Natural killer cell treated with Interleukin-12 subunit alpha and Interleukin-12 subunit beta and Interleukin-15 and Interleukin-18, amount 100 ng/mL, for 72 hours (primary cell): ENCODE measurements at regions not wholly inside any gene's neighbourhood (a gene's known extent, or its start where the extent isn't known, plus 50 kb on each side); places are given as distances from the start of the nearest gene placed in this dataset.
"Not testable (repeated sequence)": the region's sequence is repeated elsewhere in the genome, so short reads cannot be mapped to it uniquely, and the experiment has no call there.

ENCODE experiments used
- ATAC-seq, 2 donors: fragments of 150-1000 bp; cut with Tn5 transposase in 1 of 2; sonication (Bioruptor Pico), chemical (Tn5 transposase) in 1 of 2; 2 replicates each; pipeline ENCODE4 v1.10.0; 2021
- DNase-seq: peaks from one replicate; pipeline ENCODE4 v3.0.0; 2022; ENCODE audit warnings: low spot score
- H3K27ac Mint-ChIP-seq, 2 donors: 1 replicate in 1 of 2; 2 replicates in 1 of 2; pipeline ENCODE4 v1.8.0; 2022; ENCODE audit warnings: mixed read lengths in 2 of 2, mild to moderate bottlenecking in 1 of 2, moderate library complexity in 1 of 2
- H3K27me3 Mint-ChIP-seq, 2 donors: 1 replicate in 1 of 2; 2 replicates in 1 of 2; pipeline ENCODE4 v1.8.0; 2022; ENCODE audit warnings: mixed read lengths in 2 of 2
- H3K36me3 Mint-ChIP-seq: one replicate; pipeline ENCODE4 v1.8.0; 2022; ENCODE audit warnings: mixed read lengths
- H3K4me1 Mint-ChIP-seq, 2 donors: 1 replicate in 1 of 2; 2 replicates in 1 of 2; pipeline ENCODE4 v1.8.0; 2022; ENCODE audit warnings: low read depth in 2 of 2, mixed read lengths in 2 of 2, mild to moderate bottlenecking in 1 of 2
- H3K4me3 Mint-ChIP-seq: one replicate; pipeline ENCODE4 v1.8.0; 2022; ENCODE audit warnings: mixed read lengths
- H3K9me3 Mint-ChIP-seq: 2 replicates; pipeline ENCODE4 v1.8.0; 2022; ENCODE audit warnings: mixed read lengths

- no peak for DNase-seq
- Mint-ChIP-seq H3K4me1 (no peaks in the 10 kb centered on the region), H3K9me3 (peaks cover 19% of the 10 kb centered on the region), H3K36me3 (no peaks in the 10 kb centered on the region), H3K4me3 (no peak overlapping the region), H3K27me3 (no peaks in the 10 kb centered on the region), H3K27ac (no peak overlapping the region)
- ATAC-seq: no peak
Measured at GRCh38 chr5:153233933-153234332, 256.5 kb upstream of the GRIA1 start.

- no peak overlapping the region for H3K4me3 Mint-ChIP-seq
- DNase-seq (no peak), ATAC-seq (no peak)
- H3K27me3 Mint-ChIP-seq: no peaks in the 10 kb centered on the region
- H3K4me1 Mint-ChIP-seq: no peaks in the 10 kb centered on the region
- H3K9me3 Mint-ChIP-seq: peaks cover 15% of the 10 kb centered on the region
- no peaks in the 10 kb centered on the region for H3K36me3 Mint-ChIP-seq
- H3K27ac Mint-ChIP-seq: no peak overlapping the region
Measured at GRCh38 chr5:153236319-153236718, 254.2 kb upstream of the GRIA1 start.

- Mint-ChIP-seq H3K27ac (no peak overlapping the region), H3K4me3 (no peak overlapping the region), H3K36me3 (no peaks in the 10 kb centered on the region), H3K9me3 (peaks cover 15% of the 10 kb centered on the region), H3K27me3 (no peaks in the 10 kb centered on the region), H3K4me1 (no peaks in the 10 kb centered on the region)
- no peak for ATAC-seq
- no peak for DNase-seq
Measured at GRCh38 chr5:153237671-153238332, 252.7 kb upstream of the GRIA1 start.

- Mint-ChIP-seq H3K4me3 (no peak overlapping the region), H3K27me3 (no peaks in the 10 kb centered on the region), H3K9me3 (peaks cover 10% of the 10 kb centered on the region), H3K4me1 (no peaks in the 10 kb centered on the region), H3K36me3 (peaks cover 5% of the 10 kb centered on the region), H3K27ac (no peak overlapping the region)
- DNase-seq (no peak), ATAC-seq (no peak)
Measured at GRCh38 chr5:153257381-153257780, 233.1 kb upstream of the GRIA1 start.

- H3K27me3 Mint-ChIP-seq: no peaks in the 10 kb centered on the region
- no peak overlapping the region for H3K27ac Mint-ChIP-seq
- H3K9me3 Mint-ChIP-seq: peaks cover 6% of the 10 kb centered on the region
- DNase-seq (no peak), ATAC-seq (no peak)
- no peak overlapping the region for H3K4me3 Mint-ChIP-seq
- H3K4me1 Mint-ChIP-seq: no peaks in the 10 kb centered on the region
- H3K36me3 Mint-ChIP-seq: peaks cover 1% of the 10 kb centered on the region
Measured at GRCh38 chr5:153258469-153258868, 232.0 kb upstream of the GRIA1 start.

- Mint-ChIP-seq H3K27ac (no peak overlapping the region), H3K36me3 (no peaks in the 10 kb centered on the region), H3K9me3 (peaks cover 10% of the 10 kb centered on the region), H3K4me3 (no peak overlapping the region), H3K4me1 (no peaks in the 10 kb centered on the region), H3K27me3 (no peaks in the 10 kb centered on the region)
- DNase-seq (no peak), ATAC-seq (no peak)
Measured at GRCh38 chr5:153267506-153267905, 223.0 kb upstream of the GRIA1 start.

GRCh38 chr5:153275695-153276094, 214.8 kb upstream of the GRIA1 start:
- H3K4me3 Mint-ChIP-seq: no peak overlapping the region
- ATAC-seq: no peak
- H3K9me3 Mint-ChIP-seq: peaks cover 9% of the 10 kb centered on the region
- H3K4me1 Mint-ChIP-seq: no peaks in the 10 kb centered on the region
- H3K36me3 Mint-ChIP-seq: no peaks in the 10 kb centered on the region
- DNase-seq: no peak
- H3K27ac Mint-ChIP-seq: no peak overlapping the region
- no peaks in the 10 kb centered on the region for H3K27me3 Mint-ChIP-seq

GRCh38 chr5:153276151-153276550, 214.3 kb upstream of the GRIA1 start:
- ATAC-seq (no peak), DNase-seq (no peak)
- H3K27ac Mint-ChIP-seq: no peak overlapping the region
- H3K4me1 Mint-ChIP-seq: no peaks in the 10 kb centered on the region
- H3K36me3 Mint-ChIP-seq: no peaks in the 10 kb centered on the region
- H3K27me3 Mint-ChIP-seq: no peaks in the 10 kb centered on the region
- peaks cover 6% of the 10 kb centered on the region for H3K9me3 Mint-ChIP-seq
- no peak overlapping the region for H3K4me3 Mint-ChIP-seq

- ATAC-seq, DNase-seq, H3K4me3 Mint-ChIP-seq, H3K9me3 Mint-ChIP-seq, H3K27ac Mint-ChIP-seq, H3K27me3 Mint-ChIP-seq, H3K4me1 Mint-ChIP-seq, H3K36me3 Mint-ChIP-seq: not testable (repeated sequence)
Measured at GRCh38 chr5:153296251-153296844, 194.1 kb upstream of the GRIA1 start.

- DNase-seq: no peak
- H3K27ac Mint-ChIP-seq: no peak overlapping the region
- H3K9me3 Mint-ChIP-seq: peaks cover 8% of the 10 kb centered on the region
- H3K4me3 Mint-ChIP-seq: no peak overlapping the region
- no peaks in the 10 kb centered on the region for H3K36me3 Mint-ChIP-seq
- no peaks in the 10 kb centered on the region for H3K4me1 Mint-ChIP-seq
- H3K27me3 Mint-ChIP-seq: no peaks in the 10 kb centered on the region
- no peak for ATAC-seq
Measured at GRCh38 chr5:153299891-153300290, 190.6 kb upstream of the GRIA1 start.

GRCh38 chr5:153308282-153308681, 182.2 kb upstream of the GRIA1 start:
- H3K4me3 Mint-ChIP-seq: no peak overlapping the region
- no peaks in the 10 kb centered on the region for H3K4me1 Mint-ChIP-seq
- ATAC-seq: no peak
- no peak overlapping the region for H3K27ac Mint-ChIP-seq
- DNase-seq: no peak
- H3K27me3 Mint-ChIP-seq: no peaks in the 10 kb centered on the region
- peaks cover 29% of the 10 kb centered on the region for H3K9me3 Mint-ChIP-seq
- H3K36me3 Mint-ChIP-seq: no peaks in the 10 kb centered on the region

- H3K36me3 Mint-ChIP-seq: no peaks in the 10 kb centered on the region
- ATAC-seq (no peak), DNase-seq (no peak)
- no peak overlapping the region for H3K4me3 Mint-ChIP-seq
- no peak overlapping the region for H3K27ac Mint-ChIP-seq
- H3K4me1 Mint-ChIP-seq: no peaks in the 10 kb centered on the region
- H3K9me3 Mint-ChIP-seq: peaks cover 19% of the 10 kb centered on the region
- no peaks in the 10 kb centered on the region for H3K27me3 Mint-ChIP-seq
Measured at GRCh38 chr5:153318556-153318955, 171.9 kb upstream of the GRIA1 start.

GRCh38 chr5:153321478-153321877, 169.0 kb upstream of the GRIA1 start:
- ATAC-seq (no peak), DNase-seq (no peak)
- Mint-ChIP-seq H3K9me3 (peaks cover 15% of the 10 kb centered on the region), H3K27me3 (no peaks in the 10 kb centered on the region), H3K4me1 (no peaks in the 10 kb centered on the region), H3K36me3 (no peaks in the 10 kb centered on the region), H3K4me3 (no peak overlapping the region), H3K27ac (no peak overlapping the region)

- no peak for ATAC-seq
- Mint-ChIP-seq H3K27me3 (peaks cover 0 to 11% of the 10 kb centered on the region in 2 donors), H3K36me3 (no peaks in the 10 kb centered on the region), H3K4me3 (no peak overlapping the region), H3K4me1 (no peaks in the 10 kb centered on the region), H3K9me3 (peaks cover 11% of the 10 kb centered on the region), H3K27ac (no peak overlapping the region)
- no peak for DNase-seq
Measured at GRCh38 chr5:153340139-153340538, 150.3 kb upstream of the GRIA1 start.

GRCh38 chr5:153340738-153341137, 149.7 kb upstream of the GRIA1 start:
- H3K27ac Mint-ChIP-seq: no peak overlapping the region
- no peak overlapping the region for H3K4me3 Mint-ChIP-seq
- ATAC-seq: no peak
- H3K4me1 Mint-ChIP-seq: no peaks in the 10 kb centered on the region
- peaks cover 0 to 17% of the 10 kb centered on the region in 2 donors for H3K27me3 Mint-ChIP-seq
- no peaks in the 10 kb centered on the region for H3K36me3 Mint-ChIP-seq
- peaks cover 13% of the 10 kb centered on the region for H3K9me3 Mint-ChIP-seq
- no peak for DNase-seq
